Caco-2 (cell line): ENCODE measurements at regions not wholly inside any gene's neighbourhood (a gene's known extent, or its start where the extent isn't known, plus 50 kb on each side); places are given as distances from the start of the nearest gene placed in this dataset.

Source experiments
- BruUV-seq: library from RNA; stranded (reverse); fragments of 400-500 nt; replicated peaks from 2 replicates; lab custom pipeline; 2021; lab: Mats Ljungman, UMichigan
- CTCF ChIA-PET: fragments of 300-600 bp; sonication (Branson Sonifier 250); formaldehyde crosslinking; loops from one replicate; lab custom pipeline; 2022; ENCODE audit warnings: antibody characterized with exemption; lab: Charles Lee
- POLR2A ChIA-PET: fragments of 300-600 bp; sonication (Branson Sonifier 250); formaldehyde crosslinking; loops from one replicate; lab custom pipeline; 2022; ENCODE audit warnings: antibody characterized with exemption; lab: Charles Lee
- DNase-seq, 2 experiments: peaks; one replicate each; pipeline versions ENCODE4 v3.0.0 to v3.0.0-alpha.2; 2020 to 2022
- H3K27me3 ChIP-seq: replicated peaks from 2 replicates; pipeline ENCODE4 v1.6.0; 2011; ENCODE audit warnings: low read length; ENCODE audit not compliant: control insufficient read depth, insufficient read depth
- H3K36me3 ChIP-seq: 2 replicates; pipeline ENCODE4 v1.5.1; 2011; ENCODE audit warnings: low read length; ENCODE audit not compliant: control insufficient read depth, insufficient read depth
- H3K4me1 ChIP-seq: fragments of 250-450 bp; sonication (Bioruptor Pico); 2 replicates; pipeline ENCODE4 v1.5.1; 2020; ENCODE audit warnings: mild to moderate bottlenecking
- H3K4me3 ChIP-seq: 2 replicates; pipeline ENCODE4 v1.5.1; 2011; ENCODE audit warnings: low read depth, mild to moderate bottlenecking, control low read depth, low read length
- H3K9me3 ChIP-seq: fragments of 250-450 bp; sonication (Bioruptor Pico); 2 replicates; pipeline ENCODE4 v1.5.1; 2020; ENCODE audit warnings: mild to moderate bottlenecking, moderate library complexity
- H3K27ac Mint-ChIP-seq: one replicate; pipeline ENCODE4 v1.8.0; 2022; ENCODE audit warnings: mixed read lengths; ENCODE audit not compliant: unreplicated experiment
- H3K27me3 Mint-ChIP-seq: one replicate; pipeline ENCODE4 v1.8.0; 2022; ENCODE audit warnings: mixed read lengths; ENCODE audit not compliant: insufficient read depth, unreplicated experiment
- H3K36me3 Mint-ChIP-seq: one replicate; pipeline ENCODE4 v1.8.0; 2022; ENCODE audit warnings: mild to moderate bottlenecking, mixed read lengths; ENCODE audit not compliant: insufficient read depth, unreplicated experiment
- H3K4me1 Mint-ChIP-seq: one replicate; pipeline ENCODE4 v1.8.0; 2022; ENCODE audit warnings: low read depth, mixed read lengths; ENCODE audit not compliant: unreplicated experiment
- H3K4me3 Mint-ChIP-seq: one replicate; pipeline ENCODE4 v1.8.0; 2022; ENCODE audit warnings: mild to moderate bottlenecking, moderate library complexity, mixed read lengths; ENCODE audit not compliant: unreplicated experiment
- H3K9me3 Mint-ChIP-seq: one replicate; pipeline ENCODE4 v1.8.0; 2022; ENCODE audit warnings: mixed read lengths; ENCODE audit not compliant: unreplicated experiment
- intact Hi-C: fragments of 100-400 bp; cut with micrococcal nuclease; formaldehyde crosslinking; loops from one replicate; pipeline ENCODE4 v1.10.0; 2022; ENCODE audit not compliant: unreplicated experiment
- TF ChIP-seq, protein P1 (sequence below), 2 experiments: fragments of 200-600 bp in 1 of 2; IDR thresholded peaks; 1 replicate in 1 of 2; 2 replicates in 1 of 2; pipeline versions ENCODE4 v1.5.1 to v1.8.0; 2011 to 2022; ENCODE audit warnings: antibody characterized with exemption in 1 of 2, control low read depth in 1 of 2, inconsistent platforms in 1 of 2, low read depth in 1 of 2, low read length in 1 of 2, mild to moderate bottlenecking in 1 of 2, moderate library complexity in 1 of 2; ENCODE audit not compliant: insufficient read depth in 1 of 2, severe bottlenecking in 1 of 2, unreplicated experiment in 1 of 2

DNA sequence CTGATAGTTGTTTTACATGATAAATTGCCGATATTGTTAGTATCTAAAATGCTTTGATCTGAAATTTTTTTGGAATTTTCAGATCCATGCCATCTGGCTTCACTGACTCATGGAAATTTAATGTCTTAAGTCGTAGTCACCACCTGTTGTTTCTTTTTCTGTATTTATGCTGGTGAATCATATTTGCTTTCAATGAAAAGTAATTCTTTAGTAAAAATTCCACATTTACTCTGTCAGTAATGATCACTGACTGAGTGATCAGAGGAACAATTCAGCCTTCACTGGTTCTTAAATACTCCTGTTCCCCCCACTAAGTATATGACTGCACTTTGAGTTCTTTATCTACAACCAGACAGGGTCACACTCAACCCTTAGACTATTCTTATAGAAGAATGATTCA lies 185.6 kb upstream of the NRIP1 start:
- ChIA-PET CTCF (no interaction called here), POLR2A (no interaction called here)
- no peak overlapping the region for H3K4me3 ChIP-seq
- no peaks in the 10 kb centered on the region for H3K27me3 ChIP-seq
- H3K4me1 ChIP-seq, result no peaks in the 10 kb centered on the region
- Mint-ChIP-seq H3K9me3 (no peaks in the 10 kb centered on the region), H3K27me3 (no peaks in the 10 kb centered on the region), H3K4me3 (no peak overlapping the region), H3K4me1 (no peaks in the 10 kb centered on the region), H3K36me3 (no peaks in the 10 kb centered on the region), H3K27ac (no peak overlapping the region)
- TF ChIP-seq, protein P1, sequence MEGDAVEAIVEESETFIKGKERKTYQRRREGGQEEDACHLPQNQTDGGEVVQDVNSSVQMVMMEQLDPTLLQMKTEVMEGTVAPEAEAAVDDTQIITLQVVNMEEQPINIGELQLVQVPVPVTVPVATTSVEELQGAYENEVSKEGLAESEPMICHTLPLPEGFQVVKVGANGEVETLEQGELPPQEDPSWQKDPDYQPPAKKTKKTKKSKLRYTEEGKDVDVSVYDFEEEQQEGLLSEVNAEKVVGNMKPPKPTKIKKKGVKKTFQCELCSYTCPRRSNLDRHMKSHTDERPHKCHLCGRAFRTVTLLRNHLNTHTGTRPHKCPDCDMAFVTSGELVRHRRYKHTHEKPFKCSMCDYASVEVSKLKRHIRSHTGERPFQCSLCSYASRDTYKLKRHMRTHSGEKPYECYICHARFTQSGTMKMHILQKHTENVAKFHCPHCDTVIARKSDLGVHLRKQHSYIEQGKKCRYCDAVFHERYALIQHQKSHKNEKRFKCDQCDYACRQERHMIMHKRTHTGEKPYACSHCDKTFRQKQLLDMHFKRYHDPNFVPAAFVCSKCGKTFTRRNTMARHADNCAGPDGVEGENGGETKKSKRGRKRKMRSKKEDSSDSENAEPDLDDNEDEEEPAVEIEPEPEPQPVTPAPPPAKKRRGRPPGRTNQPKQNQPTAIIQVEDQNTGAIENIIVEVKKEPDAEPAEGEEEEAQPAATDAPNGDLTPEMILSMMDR (IDR thresholded peaks at IDR 0.05; ENCODE audit: insufficient read depth in 1 of 2, low read depth in 1 of 2, low read length in 1 of 2, severe bottlenecking in 1 of 2, unreplicated experiment in 1 of 2), result no peak
- H3K9me3 ChIP-seq, result no peaks in the 10 kb centered on the region
- H3K36me3 ChIP-seq, result no peaks in the 10 kb centered on the region
- no peak for DNase-seq
- BruUV-seq, result no TSS peak
- intact Hi-C loops, result no loop called here

DNA sequence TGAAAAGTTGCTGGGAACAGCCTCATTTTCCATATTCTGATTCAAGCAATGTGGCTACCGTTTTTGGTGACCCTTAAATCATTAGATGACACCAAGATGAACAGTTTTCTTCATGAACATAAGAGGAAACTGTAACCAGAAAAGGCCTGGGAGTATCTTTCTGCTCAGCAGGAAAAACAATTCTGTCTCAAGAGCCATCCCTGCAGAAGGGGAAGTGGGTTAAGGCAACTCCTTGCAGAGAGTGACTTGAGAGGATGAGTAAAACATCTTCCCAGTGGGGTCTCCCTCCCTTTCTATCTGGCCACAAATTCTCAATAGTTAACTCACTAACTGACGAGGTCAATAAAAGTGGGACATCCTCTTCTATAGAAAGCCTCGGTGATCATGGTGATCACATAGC lies 187.6 kb upstream of the NRIP1 start:
- CTCF ChIA-PET, result no interaction called here
- no peaks in the 10 kb centered on the region for H3K27me3 Mint-ChIP-seq
- H3K36me3 ChIP-seq, result no peaks in the 10 kb centered on the region
- no peak overlapping the region for H3K4me3 ChIP-seq
- no peaks in the 10 kb centered on the region for H3K4me1 Mint-ChIP-seq
- no peaks in the 10 kb centered on the region for H3K9me3 Mint-ChIP-seq
- POLR2A ChIA-PET, result no interaction called here
- TF ChIP-seq, protein P1 (IDR thresholded peaks at IDR 0.05; ENCODE audit: insufficient read depth in 1 of 2, low read depth in 1 of 2, low read length in 1 of 2, severe bottlenecking in 1 of 2, unreplicated experiment in 1 of 2), result no peak
- H3K4me1 ChIP-seq, result no peaks in the 10 kb centered on the region
- no peak for DNase-seq
- intact Hi-C loops, result no loop called here
- H3K27me3 ChIP-seq, result no peaks in the 10 kb centered on the region
- no peak overlapping the region for H3K4me3 Mint-ChIP-seq
- no peaks in the 10 kb centered on the region for H3K36me3 Mint-ChIP-seq
- no peaks in the 10 kb centered on the region for H3K9me3 ChIP-seq
- no peak overlapping the region for H3K27ac Mint-ChIP-seq
- no TSS peak for BruUV-seq

DNA sequence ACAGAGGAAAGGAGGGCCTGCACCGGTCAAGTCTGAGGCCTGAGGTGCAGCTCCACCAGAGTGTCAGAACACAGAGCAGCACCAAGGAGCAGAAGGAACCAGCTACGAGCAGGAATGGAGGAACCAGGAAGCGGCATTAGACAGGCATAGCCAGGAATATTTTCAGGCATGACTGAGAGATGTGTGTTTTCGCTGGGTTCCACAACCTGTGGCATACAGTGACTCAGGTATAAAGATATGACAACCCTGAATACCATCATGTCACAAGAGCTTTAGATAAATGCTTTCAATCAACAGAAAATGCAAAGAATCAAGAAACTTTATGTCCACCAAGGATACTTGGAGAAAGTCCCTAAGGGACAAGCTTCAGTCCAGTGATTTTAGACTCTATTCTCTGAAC lies 189.3 kb upstream of the NRIP1 start:
- intact Hi-C loops, result no loop called here
- ChIA-PET POLR2A (no interaction called here), CTCF (no interaction called here)
- Mint-ChIP-seq H3K36me3 (no peaks in the 10 kb centered on the region), H3K9me3 (no peaks in the 10 kb centered on the region), H3K27ac (no peak overlapping the region), H3K27me3 (no peaks in the 10 kb centered on the region), H3K4me3 (no peak overlapping the region), H3K4me1 (no peaks in the 10 kb centered on the region)
- no TSS peak for BruUV-seq
- H3K27me3 ChIP-seq, result no peaks in the 10 kb centered on the region
- H3K4me3 ChIP-seq, result no peak overlapping the region
- no peaks in the 10 kb centered on the region for H3K9me3 ChIP-seq
- H3K4me1 ChIP-seq, result no peaks in the 10 kb centered on the region
- TF ChIP-seq, protein P1 (IDR thresholded peaks at IDR 0.05; ENCODE audit: insufficient read depth in 1 of 2, low read depth in 1 of 2, low read length in 1 of 2, severe bottlenecking in 1 of 2, unreplicated experiment in 1 of 2), result no peak
- no peaks in the 10 kb centered on the region for H3K36me3 ChIP-seq
- DNase-seq, result no peak
